NT2/D1 (cell line): ENCODE measurements at regions not wholly inside any gene's neighbourhood (a gene's known extent, or its start where the extent isn't known, plus 50 kb on each side); places are given as distances from the start of the nearest gene placed in this dataset.

Experiments used
- SUZ12 ChIP-seq: IDR thresholded peaks from 2 replicates; pipeline ENCODE4 v1.6.1; 2011; ENCODE audit not compliant: insufficient read length, insufficient read depth; ENCODE audit errors: extremely low read depth
- YY1 ChIP-seq: IDR thresholded peaks from 2 replicates; pipeline ENCODE4 v1.6.1; 2011; ENCODE audit not compliant: insufficient read length, insufficient read depth
- ZNF274 ChIP-seq: IDR thresholded peaks from 2 replicates; pipeline ENCODE4 v1.6.1; 2011; ENCODE audit warnings: mild to moderate bottlenecking, low read depth, low read length

DNA sequence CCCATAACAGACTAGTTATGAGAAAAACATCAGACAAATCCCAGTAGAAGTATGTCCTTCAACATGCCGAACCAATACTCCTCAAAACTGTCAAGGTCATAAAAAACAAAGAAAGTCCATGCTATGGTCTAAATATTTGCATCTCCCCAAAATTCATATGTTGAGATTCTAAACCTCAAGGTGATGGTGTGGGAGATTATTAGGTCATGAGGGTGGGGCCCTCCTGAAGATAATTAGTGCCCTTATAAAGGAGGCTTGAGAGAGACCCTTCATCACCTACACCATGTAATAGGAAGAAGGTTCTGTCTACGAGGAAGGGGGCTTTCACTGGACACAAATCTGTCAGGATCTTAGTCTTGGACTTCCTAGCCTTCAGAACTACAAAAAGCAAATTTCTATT, 118.6 kb upstream of the GUCY1A2 start:
- TF ChIP-seq YY1 (no peak), ZNF274 (no peak), SUZ12 (no peak)
